NCI-H82 (cell line): ENCODE measurements at regions not wholly inside any gene's neighbourhood (a gene's known extent, or its start where the extent isn't known, plus 50 kb on each side); places are given as distances from the start of the nearest gene placed in this dataset.
"Not testable (repeated sequence)": the region's sequence is repeated elsewhere in the genome, so short reads cannot be mapped to it uniquely, and the experiment has no call there.

Source experiments
- DNase-seq: peaks from one replicate; lab custom pipeline; 2025; lab: John Stamatoyannopoulos, UW

GRCh38 chr9:71270554-71270953, 149.1 kb upstream of the TRPM3 start:
- no peak for DNase-seq

- no peak for DNase-seq
Measured at GRCh38 chr9:71269859-71270258, 148.4 kb upstream of the TRPM3 start.

- DNase-seq: no peak
Measured at GRCh38 chr9:71268871-71269635, 147.6 kb upstream of the TRPM3 start.

- DNase-seq: no peak
Measured at GRCh38 chr9:71263451-71263850, 142.0 kb upstream of the TRPM3 start.

- DNase-seq: not testable (repeated sequence)
Measured at GRCh38 chr9:71260419-71260818, 139.0 kb upstream of the TRPM3 start.

- DNase-seq: peak; percentile 47
Measured at GRCh38 chr9:71254592-71255277, 133.3 kb upstream of the TRPM3 start.

GRCh38 chr9:71253011-71253410, 131.6 kb upstream of the TRPM3 start:
- DNase-seq: no peak

- DNase-seq: peak; percentile 4
Measured at GRCh38 chr9:71250581-71250980, 129.2 kb upstream of the TRPM3 start.

- peak; percentile 90 for DNase-seq
Measured at GRCh38 chr9:71249729-71250317, 128.4 kb upstream of the TRPM3 start.

GRCh38 chr9:71245651-71246050, 124.2 kb upstream of the TRPM3 start:
- peak; percentile 65 for DNase-seq

GRCh38 chr9:71243951-71244350, 122.5 kb upstream of the TRPM3 start:
- peak; percentile 38 for DNase-seq

GRCh38 chr9:71242081-71242480, 120.7 kb upstream of the TRPM3 start:
- DNase-seq: no peak

- DNase-seq: no peak
Measured at GRCh38 chr9:71237051-71237450, 115.6 kb upstream of the TRPM3 start.

- no peak for DNase-seq
Measured at GRCh38 chr9:71233646-71234045, 112.2 kb upstream of the TRPM3 start.

GRCh38 chr9:71223953-71224538, 102.6 kb upstream of the TRPM3 start:
- DNase-seq: peak; percentile 17

- DNase-seq: no peak
Measured at GRCh38 chr9:71218774-71219173, 97.4 kb upstream of the TRPM3 start.

- no peak for DNase-seq
Measured at GRCh38 chr9:71213633-71214032, 92.2 kb upstream of the TRPM3 start.

GRCh38 chr9:71210326-71210725, 88.9 kb upstream of the TRPM3 start:
- DNase-seq: no peak

GRCh38 chr9:71209890-71210289, 88.5 kb upstream of the TRPM3 start:
- DNase-seq: no peak

GRCh38 chr9:71202931-71203330, 81.5 kb upstream of the TRPM3 start:
- DNase-seq: no peak

- DNase-seq: no peak
Measured at GRCh38 chr9:71191708-71192107, 70.3 kb upstream of the TRPM3 start.

GRCh38 chr9:71183251-71183650, 61.8 kb upstream of the TRPM3 start:
- no peak for DNase-seq

GRCh38 chr9:71179183-71179582, 57.8 kb upstream of the TRPM3 start:
- DNase-seq: no peak
